NCI-H1694 treated with DMSO at 0.1 percent for 48 hours (cell line): ENCODE measurements at regions not wholly inside any gene's neighbourhood (a gene's known extent, or its start where the extent isn't known, plus 50 kb on each side); places are given as distances from the start of the nearest gene placed in this dataset.
"Not testable (repeated sequence)": the region's sequence is repeated elsewhere in the genome, so short reads cannot be mapped to it uniquely, and the experiment has no call there.

Experiments
- DNase-seq: peaks from one replicate; lab custom pipeline; 2025; lab: John Stamatoyannopoulos, UW

- no peak for DNase-seq
Measured at GRCh38 chr15:96051598-96051997, 278.9 kb upstream of the NR2F2 start.

GRCh38 chr15:96052154-96052553, 278.3 kb upstream of the NR2F2 start:
- DNase-seq: no peak

GRCh38 chr15:96052572-96053030, 277.9 kb upstream of the NR2F2 start:
- DNase-seq: no peak

- no peak for DNase-seq
Measured at GRCh38 chr15:96053031-96053780, 277.3 kb upstream of the NR2F2 start.

- no peak for DNase-seq
Measured at GRCh38 chr15:96053781-96054428, 276.6 kb upstream of the NR2F2 start.

GRCh38 chr15:96054621-96055020, 275.9 kb upstream of the NR2F2 start:
- DNase-seq: no peak

- no peak for DNase-seq
Measured at GRCh38 chr15:96058103-96058851, 272.2 kb upstream of the NR2F2 start.

- DNase-seq: not testable (repeated sequence)
Measured at GRCh38 chr15:96058852-96059103, 271.7 kb upstream of the NR2F2 start.

GRCh38 chr15:96060591-96060990, 269.9 kb upstream of the NR2F2 start:
- DNase-seq: not testable (repeated sequence)

- no peak for DNase-seq
Measured at GRCh38 chr15:96064351-96064756, 266.1 kb upstream of the NR2F2 start.

- no peak for DNase-seq
Measured at GRCh38 chr15:96066126-96066525, 264.4 kb upstream of the NR2F2 start.

GRCh38 chr15:96066852-96067495, 263.5 kb upstream of the NR2F2 start:
- DNase-seq: no peak

- no peak for DNase-seq
Measured at GRCh38 chr15:96067677-96068076, 262.8 kb upstream of the NR2F2 start.

GRCh38 chr15:96068897-96069296, 261.6 kb upstream of the NR2F2 start:
- DNase-seq: no peak

GRCh38 chr15:96070636-96071035, 259.9 kb upstream of the NR2F2 start:
- DNase-seq: no peak

- no peak for DNase-seq
Measured at GRCh38 chr15:96072821-96073220, 257.7 kb upstream of the NR2F2 start.

- DNase-seq: no peak
Measured at GRCh38 chr15:96073908-96074307, 256.6 kb upstream of the NR2F2 start.

- DNase-seq: no peak
Measured at GRCh38 chr15:96075895-96076294, 254.6 kb upstream of the NR2F2 start.

- no peak for DNase-seq
Measured at GRCh38 chr15:96076350-96076749, 254.2 kb upstream of the NR2F2 start.

- no peak for DNase-seq
Measured at GRCh38 chr15:96079041-96079440, 251.5 kb upstream of the NR2F2 start.

GRCh38 chr15:96079882-96080281, 250.6 kb upstream of the NR2F2 start:
- no peak for DNase-seq

GRCh38 chr15:96086164-96086563, 244.3 kb upstream of the NR2F2 start:
- DNase-seq: no peak
